Esophagus squamous epithelium (tissue), 4 donors: ENCODE measurements at regions not wholly inside any gene's neighbourhood (a gene's known extent, or its start where the extent isn't known, plus 50 kb on each side); places are given as distances from the start of the nearest gene placed in this dataset.

Experiments used
- CTCF ChIP-seq, 6 experiments: fragments of 450-650 bp in 4 of 6; fragments of 200-600 bp in 2 of 6; sonication (generic) in 2 of 6; IDR thresholded peaks; one replicate each; pipeline ENCODE4 v1.5.1; 2016 to 2019; ENCODE audit warnings: antibody characterized with exemption in 6 of 6, mild to moderate bottlenecking in 4 of 6, moderate library complexity in 4 of 6
- POLR2A ChIP-seq, 4 donors: fragments of 450-650 bp; IDR thresholded peaks; one replicate each; pipeline ENCODE4 v1.6.1; 2017; ENCODE audit warnings: antibody characterized with exemption in 4 of 4, mild to moderate bottlenecking in 4 of 4, moderate library complexity in 3 of 4

- no peak for TF ChIP-seq CTCF (IDR thresholded peaks at IDR 0.05)
- no peak for TF ChIP-seq POLR2A (IDR thresholded peaks at IDR 0.05)
Observed at GRCh38 chr1:175891783-175892309, 148.5 kb upstream of the TNR start.
